ENCODE measurements at regions not wholly inside any gene's neighbourhood (a gene's known extent, or its start where the extent isn't known, plus 50 kb on each side); places are given as distances from the start of the nearest gene placed in this dataset.

- DNase-seq = no peak
Observed at GRCh38 chr12:60387356-60387755, 791.5 kb downstream of the SLC16A7 start.

- DNase-seq = no peak
Observed at GRCh38 chr12:60391051-60391450, 795.2 kb downstream of the SLC16A7 start.

GRCh38 chr12:60391791-60392190 is 796.0 kb downstream of the SLC16A7 start:
- DNase-seq = no peak

- DNase-seq = no peak
Observed at GRCh38 chr12:60393093-60393492, 797.3 kb downstream of the SLC16A7 start.

GRCh38 chr12:60394665-60395064 is 798.8 kb downstream of the SLC16A7 start:
- DNase-seq = peak; percentile 88

GRCh38 chr12:60398547-60398946 is 802.7 kb downstream of the SLC16A7 start:
- peak; percentile 27 for DNase-seq

GRCh38 chr12:60399064-60399463 is 803.2 kb downstream of the SLC16A7 start:
- no peak for DNase-seq

GRCh38 chr12:60402996-60403395 is 807.2 kb downstream of the SLC16A7 start:
- DNase-seq = no peak

- DNase-seq = peak; percentile 60
Observed at GRCh38 chr12:60415351-60415750, 819.5 kb downstream of the SLC16A7 start.

- no peak for DNase-seq
Observed at GRCh38 chr12:60419986-60420385, 824.2 kb downstream of the SLC16A7 start.

- DNase-seq = peak; percentile 46
Observed at GRCh38 chr12:60421741-60422140, 825.9 kb downstream of the SLC16A7 start.

GRCh38 chr12:60437297-60437696 is 841.5 kb downstream of the SLC16A7 start:
- no peak for DNase-seq

GRCh38 chr12:60441577-60441976 is 845.7 kb downstream of the SLC16A7 start:
- DNase-seq = no peak

- no peak for DNase-seq
Observed at GRCh38 chr12:60451457-60451856, 855.6 kb downstream of the SLC16A7 start.

- DNase-seq = no peak
Observed at GRCh38 chr12:60465060-60465459, 869.2 kb downstream of the SLC16A7 start.

GRCh38 chr12:60468546-60468945 is 872.7 kb downstream of the SLC16A7 start:
- no peak for DNase-seq

GRCh38 chr12:60475825-60476224 is 880.0 kb downstream of the SLC16A7 start:
- no peak for DNase-seq

- DNase-seq = no peak
Observed at GRCh38 chr12:60487284-60487683, 891.5 kb downstream of the SLC16A7 start.

GRCh38 chr12:60489071-60489470 is 893.2 kb downstream of the SLC16A7 start:
- DNase-seq = peak; percentile 13

GRCh38 chr12:60494244-60494643 is 898.4 kb downstream of the SLC16A7 start:
- peak; percentile 55 for DNase-seq

- DNase-seq = no peak
Observed at GRCh38 chr12:60498656-60499055, 902.8 kb downstream of the SLC16A7 start.

GRCh38 chr12:60501124-60501729 is 905.4 kb downstream of the SLC16A7 start:
- DNase-seq = peak; percentile 2

- no peak for DNase-seq
Observed at GRCh38 chr12:60522684-60523400, 927.0 kb downstream of the SLC16A7 start.

- no peak for DNase-seq
Observed at GRCh38 chr12:60529261-60529660, 933.4 kb downstream of the SLC16A7 start.

GRCh38 chr12:60529723-60530122 is 933.9 kb downstream of the SLC16A7 start:
- no peak for DNase-seq

All from EL (cell line).